ENCODE measurements at regions not wholly inside any gene's neighbourhood (a gene's known extent, or its start where the extent isn't known, plus 50 kb on each side); places are given as distances from the start of the nearest gene placed in this dataset.
"Not testable (repeated sequence)": the region's sequence is repeated elsewhere in the genome, so short reads cannot be mapped to it uniquely, and the experiment has no call there.

GRCh38 chr15:91356083-91356482 is 256.0 kb downstream of the SV2B start:
- Histone ChIP-seq H3K27ac (no peak overlapping the region), H3K4me1 (no peaks in the 10 kb centered on the region), H3K27me3 (no peaks in the 10 kb centered on the region), H3K9me3 (no peaks in the 10 kb centered on the region), H3K4me3 (no peak overlapping the region), H3K36me3 (no peaks in the 10 kb centered on the region)
- no peak for TF ChIP-seq POLR2A (IDR thresholded peaks at IDR 0.05)
- intact Hi-C loops (cut with DNase I; ENCODE audit: low total_unique reads) (no loop called here), in situ Hi-C loops (cut with MboI; ENCODE audit: low sequenced_read_pairs in 4 of 4) (no loop called here)
- DNase-seq, result no peak
- no peak for ATAC-seq

- DNase-seq (no peak), ATAC-seq (no peak)
- in situ Hi-C loops (cut with MboI; ENCODE audit: low sequenced_read_pairs in 4 of 4) (no loop called here), intact Hi-C loops (cut with DNase I; ENCODE audit: low total_unique reads) (no loop called here)
- Histone ChIP-seq H3K27me3 (no peaks in the 10 kb centered on the region), H3K4me3 (no peak overlapping the region), H3K36me3 (no peaks in the 10 kb centered on the region), H3K4me1 (no peaks in the 10 kb centered on the region), H3K9me3 (no peaks in the 10 kb centered on the region), H3K27ac (no peak overlapping the region)
- TF ChIP-seq CTCF (IDR thresholded peaks at IDR 0.05 in 4 of 5, conservative IDR thresholded peaks at IDR 0.05 in 1 of 5) (no peak), POLR2A (IDR thresholded peaks at IDR 0.05) (no peak)
Observed at GRCh38 chr15:91357011-91357410, 257.0 kb downstream of the SV2B start.

GRCh38 chr15:91357486-91357885 is 257.4 kb downstream of the SV2B start:
- TF ChIP-seq POLR2A (IDR thresholded peaks at IDR 0.05), result no peak
- TF ChIP-seq CTCF (IDR thresholded peaks at IDR 0.05 in 4 of 5, conservative IDR thresholded peaks at IDR 0.05 in 1 of 5), result no peak
- Histone ChIP-seq H3K27ac (no peak overlapping the region), H3K36me3 (no peaks in the 10 kb centered on the region), H3K9me3 (no peaks in the 10 kb centered on the region), H3K27me3 (no peaks in the 10 kb centered on the region), H3K4me3 (no peak overlapping the region), H3K4me1 (no peaks in the 10 kb centered on the region)
- ATAC-seq (no peak), DNase-seq (no peak)
- intact Hi-C loops (cut with DNase I; ENCODE audit: low total_unique reads), result no loop called here
- in situ Hi-C loops (cut with MboI; ENCODE audit: low sequenced_read_pairs in 4 of 4), result no loop called here

GRCh38 chr15:91358405-91358804 is 258.3 kb downstream of the SV2B start:
- no peaks in the 10 kb centered on the region for H3K36me3 ChIP-seq
- H3K4me3 ChIP-seq, result no peak overlapping the region
- H3K27ac ChIP-seq, result no peak overlapping the region
- TF ChIP-seq CTCF (IDR thresholded peaks at IDR 0.05 in 4 of 5, conservative IDR thresholded peaks at IDR 0.05 in 1 of 5), result no peak
- TF ChIP-seq POLR2A (IDR thresholded peaks at IDR 0.05), result no peak
- in situ Hi-C loops (cut with MboI; ENCODE audit: low sequenced_read_pairs in 4 of 4), result no loop called here
- intact Hi-C loops (cut with DNase I; ENCODE audit: low total_unique reads), result no loop called here
- no peaks in the 10 kb centered on the region for H3K4me1 ChIP-seq
- DNase-seq (no peak), ATAC-seq (no peak)
- no peaks in the 10 kb centered on the region for H3K9me3 ChIP-seq
- H3K27me3 ChIP-seq, result no peaks in the 10 kb centered on the region

- in situ Hi-C loops (cut with MboI; ENCODE audit: low sequenced_read_pairs in 4 of 4); H3K4me3 ChIP-seq; intact Hi-C loops (cut with DNase I; ENCODE audit: low total_unique reads); ATAC-seq; H3K4me1 ChIP-seq; H3K27ac ChIP-seq; H3K27me3 ChIP-seq; H3K36me3 ChIP-seq; H3K9me3 ChIP-seq; DNase-seq: not testable (repeated sequence)
Observed at GRCh38 chr15:91361696-91362095, 261.6 kb downstream of the SV2B start.

GRCh38 chr15:91366111-91366510 is 266.1 kb downstream of the SV2B start:
- no peak overlapping the region for H3K4me3 ChIP-seq
- DNase-seq, result no peak
- no peaks in the 10 kb centered on the region for H3K36me3 ChIP-seq
- H3K9me3 ChIP-seq, result no peaks in the 10 kb centered on the region
- in situ Hi-C loops (cut with MboI; ENCODE audit: low sequenced_read_pairs in 4 of 4) (no loop called here), intact Hi-C loops (cut with DNase I; ENCODE audit: low total_unique reads) (no loop called here)
- no peaks in the 10 kb centered on the region for H3K4me1 ChIP-seq
- no peak for TF ChIP-seq CTCF (IDR thresholded peaks at IDR 0.05 in 4 of 5, conservative IDR thresholded peaks at IDR 0.05 in 1 of 5)
- TF ChIP-seq POLR2A (IDR thresholded peaks at IDR 0.05), result no peak
- no peak overlapping the region for H3K27ac ChIP-seq
- ATAC-seq, result no peak
- H3K27me3 ChIP-seq, result no peaks in the 10 kb centered on the region

Measured in gastrocnemius medialis (tissue), 4 donors.